GM12875 (cell line): ENCODE measurements at regions not wholly inside any gene's neighbourhood (a gene's known extent, or its start where the extent isn't known, plus 50 kb on each side); places are given as distances from the start of the nearest gene placed in this dataset.

Experiments
- H3K4me3 ChIP-seq: one replicate; pipeline ENCODE4 v1.5.1; 2011; ENCODE audit warnings: low read depth, low read length, control low read depth
- CTCF ChIP-seq: IDR thresholded peaks from 2 replicates; pipeline ENCODE4 v1.5.1; 2011; ENCODE audit warnings: low read depth, mild to moderate bottlenecking, control low read depth, inconsistent platforms, low read length, moderate library complexity, borderline replicate concordance; ENCODE audit not compliant: insufficient read depth

GRCh38 chr5:93087326-93087725, 493.7 kb downstream of the NR2F1-AS1 start:
- TF ChIP-seq CTCF: no peak
- no peak overlapping the region for H3K4me3 ChIP-seq

GRCh38 chr5:93082981-93083380, 498.0 kb downstream of the NR2F1-AS1 start:
- H3K4me3 ChIP-seq: no peak overlapping the region
- no peak for TF ChIP-seq CTCF

GRCh38 chr5:93079046-93079445, 502.0 kb downstream of the NR2F1-AS1 start:
- H3K4me3 ChIP-seq: no peak overlapping the region
- TF ChIP-seq CTCF: no peak

- H3K4me3 ChIP-seq: no peak overlapping the region
These were observed 502.7 kb downstream of the NR2F1-AS1 start for GRCh38 chr5:93078082-93079038.

GRCh38 chr5:93076566-93076965, 504.5 kb downstream of the NR2F1-AS1 start:
- TF ChIP-seq CTCF: no peak
- no peak overlapping the region for H3K4me3 ChIP-seq

More at GRCh38 chr5:93078082-93079038, 502.7 kb downstream of the NR2F1-AS1 start:
- TF ChIP-seq CTCF: no peak

GRCh38 chr5:93076096-93076495, 504.9 kb downstream of the NR2F1-AS1 start:
- TF ChIP-seq CTCF: no peak
- H3K4me3 ChIP-seq: no peak overlapping the region

- no peak for TF ChIP-seq CTCF
- H3K4me3 ChIP-seq: no peak overlapping the region
These were observed 507.5 kb downstream of the NR2F1-AS1 start for GRCh38 chr5:93073547-93073946.
